H1 (cell line): ENCODE measurements at regions not wholly inside any gene's neighbourhood (a gene's known extent, or its start where the extent isn't known, plus 50 kb on each side); places are given as distances from the start of the nearest gene placed in this dataset.

Experiments used
- CTCF ChIA-PET: fragments of 300-600 bp; sonication (Branson Sonifier 250); formaldehyde crosslinking; loops from one replicate; lab custom pipeline; 2021; ENCODE audit not compliant: partially characterized antibody; lab: Charles Lee
- POLR2A ChIA-PET: fragments of 300-600 bp; sonication (Branson Sonifier 250); formaldehyde crosslinking; loops from one replicate; lab custom pipeline; 2021; ENCODE audit warnings: inconsistent platforms; ENCODE audit not compliant: partially characterized antibody; lab: Charles Lee
- DNase-seq, 2 experiments: peaks; one replicate each; pipeline versions ENCODE4 v3.0.0 to v3.0.0-alpha.2; 2010 to 2022; ENCODE audit warnings: low spot score in 2 of 2, low read depth in 1 of 2, mixed read lengths in 1 of 2
- FAIRE-seq: peaks from 2 replicates; lab custom pipeline; 2011; peaks lifted over from hg19 to GRCh38; lab: Jason Lieb, UNC
- H2AFZ ChIP-seq: 2 replicates; pipeline ENCODE4 v1.8.1; 2012; ENCODE audit warnings: low read length, inconsistent platforms
- H2AK5ac ChIP-seq: 2 replicates; pipeline ENCODE4 v1.6.1; 2013; ENCODE audit warnings: low read depth, low read length
- H2BK120ac ChIP-seq: replicated peaks from 2 replicates; pipeline ENCODE3; 2013; ENCODE audit warnings: low read depth, low read length, inconsistent platforms
- H2BK12ac ChIP-seq: 2 replicates; pipeline ENCODE4 v1.6.1; 2013; ENCODE audit warnings: low read depth, low read length
- H2BK15ac ChIP-seq: 2 replicates; pipeline ENCODE4 v1.6.1; 2013; ENCODE audit warnings: low read length
- H2BK20ac ChIP-seq: 2 replicates; pipeline ENCODE4 v1.6.1; 2013; ENCODE audit warnings: low read length
- H2BK5ac ChIP-seq: 2 replicates; pipeline ENCODE4 v1.6.1; 2013; ENCODE audit warnings: low read depth, low read length
- H3K14ac ChIP-seq: 2 replicates; pipeline ENCODE4 v1.6.1; 2013; ENCODE audit warnings: inconsistent platforms; ENCODE audit not compliant: insufficient read length
- H3K18ac ChIP-seq: 2 replicates; pipeline ENCODE4 v1.6.1; 2013; ENCODE audit warnings: low read length; ENCODE audit errors: extremely low read depth
- H3K23ac ChIP-seq: 2 replicates; pipeline ENCODE4 v1.6.1; 2013; ENCODE audit warnings: inconsistent platforms; ENCODE audit not compliant: insufficient read length
- H3K23me2 ChIP-seq: 2 replicates; pipeline ENCODE4 v1.6.1; 2013; ENCODE audit warnings: low read depth, low read length
- H3K27ac ChIP-seq: 2 replicates; pipeline ENCODE4 v1.6.1; 2011; ENCODE audit warnings: low read depth, low read length, inconsistent platforms
- H3K27me3 ChIP-seq, 4 experiments: replicated peaks in 1 of 4; 1 replicate in 1 of 4; 2 replicates in 3 of 4; pipeline versions ENCODE4 v1.6.1 to v1.8.1; 2011 to 2013; ENCODE audit warnings: low read length in 3 of 4, mild to moderate bottlenecking in 3 of 4, inconsistent platforms in 2 of 4, mixed read lengths in 2 of 4, moderate library complexity in 1 of 4; ENCODE audit not compliant: control insufficient read depth in 3 of 4, insufficient read depth in 3 of 4; ENCODE audit errors: extremely low read depth in 1 of 4
- H3K36me3 ChIP-seq, 4 experiments: 2 replicates each; pipeline versions ENCODE4 v1.6.1 to v1.8.1; 2011 to 2013; ENCODE audit warnings: mild to moderate bottlenecking in 4 of 4, low read length in 3 of 4, moderate library complexity in 2 of 4, control low read depth in 1 of 4, inconsistent platforms in 1 of 4; ENCODE audit not compliant: insufficient read depth in 4 of 4, control insufficient read depth in 2 of 4
- H3K4ac ChIP-seq: replicated peaks from 2 replicates; pipeline ENCODE3; 2013; ENCODE audit warnings: low read length, low read depth, mixed read lengths, inconsistent platforms; ENCODE audit not compliant: insufficient read length
- H3K4me1 ChIP-seq, 4 experiments: replicated peaks in 1 of 4; 1 replicate in 1 of 4; 2 replicates in 3 of 4; pipeline versions ENCODE4 v1.6.1 to v1.8.1; 2011 to 2013; ENCODE audit warnings: low read length in 3 of 4, inconsistent platforms in 2 of 4, mixed read lengths in 1 of 4; ENCODE audit not compliant: insufficient read depth in 4 of 4, control insufficient read depth in 3 of 4
- H3K4me2 ChIP-seq, 2 experiments: 2 replicates each; pipeline versions ENCODE4 v1.6.1 to v1.8.1; 2011 to 2013; ENCODE audit warnings: low read depth in 2 of 2, low read length in 2 of 2, control low read depth in 1 of 2, inconsistent platforms in 1 of 2, mild to moderate bottlenecking in 1 of 2; ENCODE audit not compliant: insufficient read depth in 1 of 2
- H3K4me3 ChIP-seq, 4 experiments: fragments of 200-600, 300-600 bp in 1 of 4; sonication (generic), shearing (Covaris generic), sonication (Bioruptor Twin) in 1 of 4; 2 replicates each; pipeline versions ENCODE4 v1.5.1 to v1.8.1; 2011 to 2016; ENCODE audit warnings: low read length in 4 of 4, low read depth in 3 of 4, control low read depth in 2 of 4, inconsistent platforms in 2 of 4, mild to moderate bottlenecking in 2 of 4, mixed read lengths in 1 of 4, moderate library complexity in 1 of 4; ENCODE audit not compliant: insufficient read depth in 2 of 4; ENCODE audit errors: extremely low read depth in 1 of 4
- H3K56ac ChIP-seq: replicated peaks from 2 replicates; pipeline ENCODE3; 2013; ENCODE audit warnings: low read depth, mild to moderate bottlenecking, mixed read lengths, low read length, inconsistent platforms; ENCODE audit not compliant: insufficient read length
- H3K79me1 ChIP-seq: 2 replicates; pipeline ENCODE4 v1.6.1; 2013; ENCODE audit warnings: low read depth, low read length, control low read depth
- H3K79me2 ChIP-seq, 2 experiments: 2 replicates each; pipeline versions ENCODE4 v1.6.1 to v1.8.1; 2012 to 2013; ENCODE audit warnings: low read length in 2 of 2, mild to moderate bottlenecking in 2 of 2, inconsistent platforms in 1 of 2; ENCODE audit not compliant: insufficient read depth in 2 of 2, control insufficient read depth in 1 of 2
- H3K9ac ChIP-seq, 4 experiments: replicated peaks in 1 of 4; 1 replicate in 1 of 4; 2 replicates in 3 of 4; pipeline versions ENCODE4 v1.6.1 to v1.8.1; 2011 to 2013; ENCODE audit warnings: low read depth in 3 of 4, low read length in 3 of 4, control low read depth in 2 of 4, mild to moderate bottlenecking in 2 of 4, moderate library complexity in 2 of 4, inconsistent platforms in 1 of 4; ENCODE audit errors: extremely low read depth in 1 of 4
- H3K9me3 ChIP-seq, 2 experiments: 2 replicates each; pipeline versions ENCODE4 v1.6.1 to v1.8.1; 2012 to 2013; ENCODE audit warnings: mild to moderate bottlenecking in 2 of 2, moderate library complexity in 2 of 2, control low read depth in 1 of 2, inconsistent platforms in 1 of 2, low read depth in 1 of 2, low read length in 1 of 2, mixed read lengths in 1 of 2; ENCODE audit not compliant: insufficient read depth in 2 of 2
- H4K20me1 ChIP-seq, 2 experiments: replicated peaks in 1 of 2; 2 replicates each; pipeline versions ENCODE3 to v1.8.1; 2011 to 2013; ENCODE audit warnings: inconsistent platforms in 2 of 2, low read length in 2 of 2, mild to moderate bottlenecking in 1 of 2; ENCODE audit not compliant: insufficient read depth in 2 of 2, control insufficient read depth in 1 of 2
- H4K5ac ChIP-seq: 2 replicates; pipeline ENCODE4 v1.6.1; 2013; ENCODE audit warnings: low read length, low read depth, mixed read lengths, inconsistent platforms; ENCODE audit not compliant: insufficient read length
- H4K8ac ChIP-seq: 2 replicates; pipeline ENCODE4 v1.8.0; 2013; ENCODE audit warnings: mild to moderate bottlenecking, moderate library complexity, low read length, inconsistent platforms; ENCODE audit not compliant: insufficient read depth; ENCODE audit errors: extremely low read depth
- H4K91ac ChIP-seq: replicated peaks from 2 replicates; pipeline ENCODE3; 2013; ENCODE audit warnings: low read length, mixed read lengths, inconsistent platforms; ENCODE audit not compliant: insufficient read length
- KDM5A ChIP-seq: fragments of 200-600 bp; IDR thresholded peaks from 2 replicates; pipeline ENCODE4 v1.7.1; 2012; ENCODE audit warnings: mild to moderate bottlenecking, low read length, inconsistent platforms, mixed read lengths
- RAD21 ChIP-seq, 2 experiments: IDR thresholded peaks in 1 of 2; conservative IDR thresholded peaks in 1 of 2; 2 replicates each; pipeline ENCODE4 v1.6.1; 2011; ENCODE audit warnings: low read depth in 2 of 2, low read length in 2 of 2, improper control_type of control experiment in 1 of 2, inconsistent platforms in 1 of 2, mild to moderate bottlenecking in 1 of 2, moderate library complexity in 1 of 2
- RXRA ChIP-seq: IDR thresholded peaks from 2 replicates; pipeline ENCODE4 v1.6.1; 2011; ENCODE audit warnings: low read depth, mild to moderate bottlenecking, low read length, moderate library complexity; ENCODE audit not compliant: insufficient read depth
- YY1 ChIP-seq: IDR thresholded peaks from 2 replicates; pipeline ENCODE4 v1.6.1; 2011; ENCODE audit warnings: low read depth, mild to moderate bottlenecking, low read length
- WGBS, 2 experiments: shearing (Covaris generic) in 1 of 2; methylation state at CpG; one replicate each; pipeline versions ENCODE4 v1.1.6 to v1.1.7; 2013 to 2015; ENCODE audit warnings: low lambda C conversion rate in 2 of 2, mixed read lengths in 2 of 2, inconsistent platforms in 1 of 2, low coverage in 1 of 2, missing lambda C conversion rate in 1 of 2; ENCODE audit not compliant: insufficient replicate concordance in 2 of 2, insufficient coverage in 1 of 2, insufficient read length in 1 of 2; ENCODE audit errors: extremely low coverage in 1 of 2, missing lambda C conversion rate in 1 of 2; 5-methylcytosine and 5-hydroxymethylcytosine counted together

DNA sequence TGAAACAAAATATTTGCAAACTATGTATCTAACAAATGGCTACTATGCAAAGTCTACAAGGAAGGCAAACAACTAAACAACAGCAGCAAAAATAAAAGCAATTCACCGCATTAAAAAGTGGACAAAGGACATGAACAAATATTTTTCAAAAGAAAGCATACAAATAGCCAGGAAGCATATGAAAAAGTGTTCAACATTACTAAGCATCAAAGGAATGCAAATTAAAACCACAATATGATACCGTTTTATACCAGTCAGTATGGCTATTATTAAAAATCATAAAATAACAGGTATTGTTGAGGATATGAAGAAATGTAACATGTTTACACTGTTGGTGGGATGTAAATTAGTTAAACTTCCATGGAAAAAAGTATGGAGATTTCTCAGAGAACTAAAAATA lies 1106.7 kb downstream of the PDHA2 start:
- Histone ChIP-seq H4K5ac (no peak overlapping the region), H3K23me2 (no peaks in the 10 kb centered on the region), H3K4me1 (no peaks in the 10 kb centered on the region), H2AFZ (no peak overlapping the region), H3K4ac (no peak overlapping the region), H3K23ac (no peak overlapping the region), H3K14ac (no peak overlapping the region), H4K8ac (no peak overlapping the region), H3K9ac (no peak overlapping the region), H3K27ac (no peak overlapping the region), H2BK15ac (no peak overlapping the region), H3K36me3 (no peaks in the 10 kb centered on the region), H4K91ac (no peak overlapping the region), H3K27me3 (no peaks in the 10 kb centered on the region), H3K79me2 (no peaks in the 10 kb centered on the region), H2BK12ac (no peak overlapping the region), H3K4me3 (no peak overlapping the region), H2BK20ac (no peak overlapping the region), H3K18ac (no peak overlapping the region), H3K56ac (no peak overlapping the region), H3K4me2 (no peak overlapping the region), H2AK5ac (no peak overlapping the region), H2BK5ac (no peak overlapping the region), H3K79me1 (no peaks in the 10 kb centered on the region)
- no peak for DNase-seq
- ChIA-PET CTCF (no interaction called here), POLR2A (no interaction called here)
- 91% methylated on average over 2 of the region's 2 CpGs; no CpG with 5 or more reads in 1 of the 2 experiments for WGBS, 2 experiments
- TF ChIP-seq YY1 (no peak), KDM5A (no peak), RXRA (no peak), RAD21 (IDR thresholded peaks at IDR 0.05 in 1 of 2, conservative IDR thresholded peaks at IDR 0.05 in 1 of 2; ENCODE audit: low read depth in 2 of 2, low read length in 2 of 2) (no peak)
- TF ChIP-seq, all 59 proteins: peak for 0
- Histone ChIP-seq H4K20me1 (no peaks in the 10 kb centered on the region), H2BK120ac (no peak overlapping the region), H3K9me3 (no peaks in the 10 kb centered on the region)
- FAIRE-seq: no peak
